RWPE2 (cell line): ENCODE measurements at regions not wholly inside any gene's neighbourhood (a gene's known extent, or its start where the extent isn't known, plus 50 kb on each side); places are given as distances from the start of the nearest gene placed in this dataset.

Experiments
- ATAC-seq: fragments of 200-7000 bp; cut with Tn5 transposase; 3 replicates; pipeline ENCODE4 v1.9.1; 2021; ENCODE audit warnings: low read depth
- DNase-seq: peaks from one replicate; pipeline ENCODE4 v3.0.0-alpha.2; 2020; ENCODE audit warnings: low spot score
- H3K27ac ChIP-seq: fragments of 450-650 bp; 2 replicates; pipeline ENCODE4 v1.5.1; 2017; ENCODE audit warnings: mild to moderate bottlenecking; ENCODE audit not compliant: poor library complexity, severe bottlenecking
- H3K27me3 ChIP-seq: fragments of 250-450 bp; sonication (Bioruptor Pico); 2 replicates; pipeline ENCODE4 v1.5.1; 2021; ENCODE audit warnings: mild to moderate bottlenecking, moderate library complexity; ENCODE audit not compliant: insufficient read depth, poor library complexity, severe bottlenecking
- H3K36me3 ChIP-seq: fragments of 250-450 bp; sonication (Bioruptor Pico); 2 replicates; pipeline ENCODE4 v1.5.1; 2020; ENCODE audit warnings: low read depth, mild to moderate bottlenecking, moderate library complexity
- H3K4me1 ChIP-seq: fragments of 250-450 bp; sonication (Bioruptor Pico); 2 replicates; pipeline ENCODE4 v1.5.1; 2021; ENCODE audit warnings: mild to moderate bottlenecking, moderate library complexity; ENCODE audit not compliant: insufficient read depth, poor library complexity, severe bottlenecking
- H3K4me3 ChIP-seq: fragments of 250-450 bp; sonication (Bioruptor Pico); 2 replicates; pipeline ENCODE4 v1.5.1; 2021; ENCODE audit warnings: mild to moderate bottlenecking, moderate library complexity; ENCODE audit not compliant: severe bottlenecking
- H3K9me3 ChIP-seq: fragments of 250-450 bp; sonication (Bioruptor Pico); 2 replicates; pipeline ENCODE4 v1.5.1; 2021; ENCODE audit warnings: mild to moderate bottlenecking, moderate library complexity; ENCODE audit not compliant: severe bottlenecking
- CTCF ChIP-seq: fragments of 450-650 bp; IDR thresholded peaks from one replicate; pipeline ENCODE4 v1.5.1; 2017; ENCODE audit warnings: mild to moderate bottlenecking, moderate library complexity; ENCODE audit not compliant: poor library complexity, severe bottlenecking

- no peaks in the 10 kb centered on the region for H3K36me3 ChIP-seq
- DNase-seq (no peak), ATAC-seq (no peak)
- no peak for TF ChIP-seq CTCF
- no peaks in the 10 kb centered on the region for H3K9me3 ChIP-seq
- H3K4me1 ChIP-seq, result no peaks in the 10 kb centered on the region
- H3K27ac ChIP-seq, result no peak overlapping the region
- no peak overlapping the region for H3K4me3 ChIP-seq
- H3K27me3 ChIP-seq, result no peaks in the 10 kb centered on the region
Measured at GRCh38 chrX:40167233-40167849, 69.6 kb upstream of the BCOR start.

DNA sequence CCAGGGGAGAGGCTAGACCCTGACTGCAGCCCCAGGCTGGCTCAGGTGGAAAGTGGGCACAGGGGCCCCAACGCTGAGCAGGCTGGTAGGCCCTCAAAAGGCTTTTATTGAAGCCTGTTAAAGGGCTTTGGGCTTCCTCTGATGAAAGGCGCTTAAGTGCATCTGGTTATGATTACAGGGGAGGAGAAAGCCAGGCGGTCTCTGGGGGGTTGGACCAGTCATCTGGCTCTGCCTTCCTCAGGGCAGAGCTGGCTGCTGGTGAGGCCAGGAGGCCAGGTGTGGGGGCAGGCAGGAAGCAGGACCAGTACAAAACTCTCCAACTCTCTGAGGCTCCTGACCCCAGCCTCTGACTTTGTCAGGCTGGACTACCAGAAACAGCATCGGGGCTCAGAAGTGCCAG is 68.8 kb upstream of the BCOR start:
- Histone ChIP-seq H3K27me3 (no peaks in the 10 kb centered on the region), H3K36me3 (no peaks in the 10 kb centered on the region), H3K27ac (no peak overlapping the region), H3K4me1 (no peaks in the 10 kb centered on the region), H3K9me3 (no peaks in the 10 kb centered on the region), H3K4me3 (no peak overlapping the region)
- no peak for DNase-seq
- ATAC-seq, result no peak
- no peak for TF ChIP-seq CTCF

GRCh38 chrX:40165861-40166260 is 68.1 kb upstream of the BCOR start:
- H3K4me3 ChIP-seq, result no peak overlapping the region
- H3K4me1 ChIP-seq, result no peaks in the 10 kb centered on the region
- ATAC-seq (no peak), DNase-seq (no peak)
- no peaks in the 10 kb centered on the region for H3K27me3 ChIP-seq
- no peaks in the 10 kb centered on the region for H3K36me3 ChIP-seq
- H3K9me3 ChIP-seq, result no peaks in the 10 kb centered on the region
- no peak for TF ChIP-seq CTCF
- no peak overlapping the region for H3K27ac ChIP-seq

- ATAC-seq (no peak), DNase-seq (no peak)
- H3K27ac ChIP-seq, result no peak overlapping the region
- H3K9me3 ChIP-seq, result no peaks in the 10 kb centered on the region
- no peak for TF ChIP-seq CTCF
- no peaks in the 10 kb centered on the region for H3K36me3 ChIP-seq
- no peaks in the 10 kb centered on the region for H3K4me1 ChIP-seq
- H3K4me3 ChIP-seq, result no peak overlapping the region
- no peaks in the 10 kb centered on the region for H3K27me3 ChIP-seq
Measured at GRCh38 chrX:40165206-40165605, 67.4 kb upstream of the BCOR start.

DNA sequence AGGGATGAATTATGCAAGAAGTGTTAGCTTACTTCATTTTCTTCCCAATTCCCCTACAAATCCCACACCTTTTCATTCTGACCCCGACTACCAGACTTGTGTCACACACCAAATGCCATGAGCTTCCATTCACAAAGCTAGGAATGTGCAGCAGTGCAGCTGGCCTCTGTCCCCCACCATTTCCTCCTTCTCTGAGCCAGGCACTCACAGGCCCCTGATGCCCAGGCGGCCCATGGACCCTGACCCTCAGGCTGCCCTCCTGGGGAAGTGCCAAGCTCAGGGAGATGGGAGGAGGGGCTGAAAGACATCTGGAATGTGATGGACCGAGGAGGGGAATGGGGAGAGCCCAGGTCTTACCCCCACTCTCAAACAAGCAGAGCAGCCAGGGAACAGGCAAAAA is 67.0 kb upstream of the BCOR start:
- DNase-seq, result no peak
- no peaks in the 10 kb centered on the region for H3K27me3 ChIP-seq
- no peaks in the 10 kb centered on the region for H3K36me3 ChIP-seq
- H3K27ac ChIP-seq, result no peak overlapping the region
- no peaks in the 10 kb centered on the region for H3K4me1 ChIP-seq
- no peaks in the 10 kb centered on the region for H3K9me3 ChIP-seq
- no peak for ATAC-seq
- no peak overlapping the region for H3K4me3 ChIP-seq
- no peak for TF ChIP-seq CTCF
